ENCODE measurements at regions not wholly inside any gene's neighbourhood (a gene's known extent, or its start where the extent isn't known, plus 50 kb on each side); places are given as distances from the start of the nearest gene placed in this dataset.

DNA sequence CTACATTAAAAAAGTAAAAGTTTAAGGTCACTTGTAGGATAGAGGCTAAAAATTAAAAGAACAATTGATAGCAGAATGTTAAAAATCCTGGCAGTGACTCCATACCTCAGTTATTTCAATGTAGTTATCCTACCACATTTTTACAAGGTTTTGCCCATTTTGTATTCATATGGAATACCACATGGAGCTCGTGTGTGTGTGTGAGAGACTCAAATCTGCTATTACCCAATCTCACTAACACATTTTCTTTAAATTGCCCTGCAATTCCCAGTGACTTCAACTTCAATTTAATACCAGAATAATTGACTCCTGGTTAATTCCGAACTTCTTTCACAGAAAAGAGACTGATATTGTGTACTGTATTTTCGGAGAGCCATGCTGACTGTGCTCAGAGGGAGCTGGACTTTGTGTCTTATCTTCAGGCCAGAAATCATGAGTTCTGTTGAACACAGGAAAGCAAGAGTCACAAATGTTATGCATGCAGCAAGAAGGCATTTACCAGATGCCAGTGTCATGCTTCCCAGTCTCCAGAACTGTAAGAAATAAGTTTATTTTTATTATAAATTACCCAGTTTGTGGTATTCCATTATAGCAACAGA lies 529.0 kb upstream of the NECTIN3 start:
- no peaks in the 10 kb centered on the region for H3K9me2 ChIP-seq (replicated peaks; ENCODE audit: insufficient read depth)
- WGBS (ENCODE audit: low lambda C conversion rate, missing lambda C conversion rate): 47% methylated on average over 3 of the region's 3 CpGs
- H4K20me1 ChIP-seq (ENCODE audit: insufficient read depth, poor library complexity, severe bottlenecking): no peaks in the 10 kb centered on the region
- no peaks in the 10 kb centered on the region for H3K27me3 ChIP-seq
- H2AFZ ChIP-seq: peak overlapping the region; percentile 10
- no peak overlapping the region for H3K27ac ChIP-seq
- H3K79me2 ChIP-seq: no peaks in the 10 kb centered on the region
- peak; percentile 13 for DNase-seq (ENCODE audit: low spot score)
- H3K4me2 ChIP-seq: peak overlapping the region; percentile 27
- H3K4me3 ChIP-seq: no peak overlapping the region
- no peaks in the 10 kb centered on the region for H3K9me3 ChIP-seq (ENCODE audit: low read depth)
- H3K36me3 ChIP-seq (replicated peaks; ENCODE audit: insufficient read depth, low read depth): no peaks in the 10 kb centered on the region
- TF ChIP-seq, protein P1, sequence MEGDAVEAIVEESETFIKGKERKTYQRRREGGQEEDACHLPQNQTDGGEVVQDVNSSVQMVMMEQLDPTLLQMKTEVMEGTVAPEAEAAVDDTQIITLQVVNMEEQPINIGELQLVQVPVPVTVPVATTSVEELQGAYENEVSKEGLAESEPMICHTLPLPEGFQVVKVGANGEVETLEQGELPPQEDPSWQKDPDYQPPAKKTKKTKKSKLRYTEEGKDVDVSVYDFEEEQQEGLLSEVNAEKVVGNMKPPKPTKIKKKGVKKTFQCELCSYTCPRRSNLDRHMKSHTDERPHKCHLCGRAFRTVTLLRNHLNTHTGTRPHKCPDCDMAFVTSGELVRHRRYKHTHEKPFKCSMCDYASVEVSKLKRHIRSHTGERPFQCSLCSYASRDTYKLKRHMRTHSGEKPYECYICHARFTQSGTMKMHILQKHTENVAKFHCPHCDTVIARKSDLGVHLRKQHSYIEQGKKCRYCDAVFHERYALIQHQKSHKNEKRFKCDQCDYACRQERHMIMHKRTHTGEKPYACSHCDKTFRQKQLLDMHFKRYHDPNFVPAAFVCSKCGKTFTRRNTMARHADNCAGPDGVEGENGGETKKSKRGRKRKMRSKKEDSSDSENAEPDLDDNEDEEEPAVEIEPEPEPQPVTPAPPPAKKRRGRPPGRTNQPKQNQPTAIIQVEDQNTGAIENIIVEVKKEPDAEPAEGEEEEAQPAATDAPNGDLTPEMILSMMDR (IDR thresholded peaks at IDR 0.05; ENCODE audit: poor library complexity): no peak
- no peak for TF ChIP-seq EZH2 (IDR thresholded peaks at IDR 0.05; ENCODE audit: borderline replicate concordance)
- TF ChIP-seq EZH2phosphoT487 (IDR thresholded peaks at IDR 0.05; ENCODE audit: low read depth, severe bottlenecking, unreplicated experiment): no peak
- H3K4me1 ChIP-seq (ENCODE audit: insufficient read depth): no peaks in the 10 kb centered on the region

DNA sequence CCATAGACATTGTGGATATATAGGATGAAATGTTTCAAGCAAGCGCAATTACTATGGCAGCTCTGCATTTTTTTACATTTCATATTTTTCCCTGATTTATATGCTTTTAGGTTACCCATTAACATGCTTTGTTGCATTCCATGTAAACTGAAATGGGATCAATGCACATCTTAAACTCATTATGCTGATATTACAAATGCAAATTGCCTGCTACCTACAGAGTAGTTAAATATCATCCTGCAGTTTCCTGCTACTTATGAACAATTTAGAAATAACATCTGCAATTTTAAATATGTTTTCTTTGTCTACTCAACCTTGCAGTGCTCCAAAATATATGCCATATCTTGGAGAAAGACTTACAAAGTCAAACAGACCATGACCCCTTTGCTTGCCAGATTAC lies 526.9 kb upstream of the NECTIN3 start:
- H4K20me1 ChIP-seq (ENCODE audit: insufficient read depth, poor library complexity, severe bottlenecking): no peaks in the 10 kb centered on the region
- no peak overlapping the region for H2AFZ ChIP-seq
- no peaks in the 10 kb centered on the region for H3K9me3 ChIP-seq (ENCODE audit: low read depth)
- 94% methylated on average over 1 of the region's 1 CpG for WGBS (ENCODE audit: low lambda C conversion rate, missing lambda C conversion rate)
- no peaks in the 10 kb centered on the region for H3K27me3 ChIP-seq
- no peaks in the 10 kb centered on the region for H3K36me3 ChIP-seq (replicated peaks; ENCODE audit: insufficient read depth, low read depth)
- DNase-seq (ENCODE audit: low spot score): no peak
- H3K9me2 ChIP-seq (replicated peaks; ENCODE audit: insufficient read depth): no peaks in the 10 kb centered on the region
- no peak overlapping the region for H3K27ac ChIP-seq
- H3K4me1 ChIP-seq (ENCODE audit: insufficient read depth): peaks cover 5% of the 10 kb centered on the region
- TF ChIP-seq, protein P1 (IDR thresholded peaks at IDR 0.05; ENCODE audit: poor library complexity): no peak
- no peak for TF ChIP-seq EZH2phosphoT487 (IDR thresholded peaks at IDR 0.05; ENCODE audit: low read depth, severe bottlenecking, unreplicated experiment)
- TF ChIP-seq EZH2 (IDR thresholded peaks at IDR 0.05; ENCODE audit: borderline replicate concordance): no peak
- H3K79me2 ChIP-seq: no peaks in the 10 kb centered on the region
- H3K4me3 ChIP-seq: no peak overlapping the region
- no peak overlapping the region for H3K4me2 ChIP-seq

DNA sequence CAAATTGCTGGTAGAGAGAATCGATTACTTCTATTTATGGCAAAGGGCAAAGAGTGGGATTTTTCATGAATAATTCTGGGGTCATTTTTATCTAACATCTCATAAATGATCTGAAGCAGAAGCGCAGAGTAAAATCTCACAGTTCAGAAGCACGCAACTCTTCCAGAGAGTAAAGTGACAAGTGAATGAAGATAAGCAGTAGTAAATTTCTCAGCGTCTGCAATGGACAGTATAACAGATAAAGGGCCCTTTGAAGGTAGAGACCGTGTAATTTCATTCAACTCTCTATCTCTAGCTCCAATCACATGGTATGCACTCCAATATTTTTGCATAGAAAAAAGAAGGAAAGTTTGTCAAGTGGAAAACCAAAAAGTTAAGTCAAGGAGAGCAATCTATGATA lies 521.1 kb upstream of the NECTIN3 start:
- H3K27me3 ChIP-seq: no peaks in the 10 kb centered on the region
- 16% methylated on average over 5 of the region's 5 CpGs for WGBS (ENCODE audit: low lambda C conversion rate, missing lambda C conversion rate)
- H3K79me2 ChIP-seq: no peaks in the 10 kb centered on the region
- H3K4me1 ChIP-seq (ENCODE audit: insufficient read depth): peaks cover 10% of the 10 kb centered on the region
- H3K9me3 ChIP-seq (ENCODE audit: low read depth): no peaks in the 10 kb centered on the region
- no peak overlapping the region for H2AFZ ChIP-seq
- H3K4me2 ChIP-seq: peak overlapping the region; percentile 49
- no peaks in the 10 kb centered on the region for H3K9me2 ChIP-seq (replicated peaks; ENCODE audit: insufficient read depth)
- no peaks in the 10 kb centered on the region for H4K20me1 ChIP-seq (ENCODE audit: insufficient read depth, poor library complexity, severe bottlenecking)
- peak overlapping the region; percentile 9 for H3K27ac ChIP-seq
- H3K4me3 ChIP-seq: no peak overlapping the region
- TF ChIP-seq, protein P1 (IDR thresholded peaks at IDR 0.05; ENCODE audit: poor library complexity): no peak
- TF ChIP-seq EZH2 (IDR thresholded peaks at IDR 0.05; ENCODE audit: borderline replicate concordance): no peak
- TF ChIP-seq EZH2phosphoT487 (IDR thresholded peaks at IDR 0.05; ENCODE audit: low read depth, severe bottlenecking, unreplicated experiment): no peak
- DNase-seq (ENCODE audit: low spot score): no peak
- H3K36me3 ChIP-seq (replicated peaks; ENCODE audit: insufficient read depth, low read depth): no peaks in the 10 kb centered on the region
